ENCODE measurements at regions not wholly inside any gene's neighbourhood (a gene's known extent, or its start where the extent isn't known, plus 50 kb on each side); places are given as distances from the start of the nearest gene placed in this dataset.

GRCh38 chr6:169971081-169971861 lies 219.8 kb downstream of the ERMARD start:
- Mint-ChIP-seq H3K27ac (ENCODE audit: unreplicated experiment) (no peak overlapping the region), H3K36me3 (ENCODE audit: insufficient read depth, unreplicated experiment) (no peaks in the 10 kb centered on the region), H3K9me3 (ENCODE audit: low read depth, unreplicated experiment) (no peaks in the 10 kb centered on the region), H3K27me3 (ENCODE audit: unreplicated experiment) (peaks cover 64% of the 10 kb centered on the region), H3K4me3 (ENCODE audit: low read depth, unreplicated experiment) (no peak overlapping the region), H3K4me1 (ENCODE audit: low read depth, unreplicated experiment) (no peaks in the 10 kb centered on the region)
- no peak for TF ChIP-seq CTCF (IDR thresholded peaks at IDR 0.05; ENCODE audit: unreplicated experiment)
- no TSS peak for BruUV-seq (replicated peaks)
- no peak for DNase-seq
- intact Hi-C loops (cut with micrococcal nuclease; ENCODE audit: unreplicated experiment) = loop anchor here (5.0 kb wide), 1 partner anchor 441 kb away; no protein-coding TSS in a partner anchor
- CTCF ChIA-PET = no interaction called here

DNA sequence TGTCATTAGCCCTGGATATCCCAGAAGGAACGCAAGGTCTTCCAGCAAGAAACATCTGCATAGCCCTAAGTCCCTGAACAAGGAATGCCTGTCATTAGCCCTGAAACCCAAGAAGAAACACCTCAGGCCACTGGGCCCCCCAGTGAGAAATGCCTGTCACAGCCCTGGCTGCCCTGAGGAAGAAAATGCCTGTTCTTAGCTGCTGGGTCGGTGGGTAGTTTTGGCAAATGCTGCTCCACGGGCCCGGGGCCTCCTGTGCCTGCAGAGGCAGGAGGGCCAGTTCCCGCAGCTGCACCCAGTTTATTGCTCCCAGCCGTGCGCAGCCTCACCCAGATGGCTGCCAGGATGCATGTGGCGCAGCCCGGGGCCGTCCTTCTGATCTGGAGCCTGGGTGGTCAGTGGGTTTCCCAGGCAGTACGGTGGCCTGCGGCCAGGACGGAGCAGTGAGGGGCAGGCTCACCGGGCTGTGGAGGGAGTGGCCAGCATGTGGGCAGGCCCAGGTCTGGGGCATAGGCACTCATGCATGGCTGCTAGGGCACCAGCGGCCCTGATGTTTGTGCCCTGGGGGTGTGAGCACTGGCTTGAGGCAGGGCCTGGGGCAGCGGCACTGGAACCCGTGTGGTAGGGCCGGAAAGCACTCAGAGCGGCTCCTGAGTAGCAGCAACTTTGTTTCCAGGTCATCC lies 219.0 kb downstream of the ERMARD start:
- Mint-ChIP-seq H3K4me3 (ENCODE audit: low read depth, unreplicated experiment) (no peak overlapping the region), H3K27ac (ENCODE audit: unreplicated experiment) (no peak overlapping the region), H3K4me1 (ENCODE audit: low read depth, unreplicated experiment) (no peaks in the 10 kb centered on the region), H3K27me3 (ENCODE audit: unreplicated experiment) (peaks cover 68% of the 10 kb centered on the region), H3K9me3 (ENCODE audit: low read depth, unreplicated experiment) (no peaks in the 10 kb centered on the region), H3K36me3 (ENCODE audit: insufficient read depth, unreplicated experiment) (no peaks in the 10 kb centered on the region)
- intact Hi-C loops (cut with micrococcal nuclease; ENCODE audit: unreplicated experiment) = loop anchor here (5.0 kb wide), 1 partner anchor 442 kb away; no protein-coding TSS in a partner anchor
- CTCF ChIA-PET = no interaction called here
- no TSS peak for BruUV-seq (replicated peaks)
- DNase-seq = no peak
- TF ChIP-seq CTCF (IDR thresholded peaks at IDR 0.05; ENCODE audit: unreplicated experiment) = no peak

- Mint-ChIP-seq H3K4me1 (ENCODE audit: low read depth, unreplicated experiment) (no peaks in the 10 kb centered on the region), H3K36me3 (ENCODE audit: insufficient read depth, unreplicated experiment) (peaks cover 5% of the 10 kb centered on the region), H3K27me3 (ENCODE audit: unreplicated experiment) (peaks cover 68% of the 10 kb centered on the region), H3K27ac (ENCODE audit: unreplicated experiment) (no peak overlapping the region), H3K4me3 (ENCODE audit: low read depth, unreplicated experiment) (no peak overlapping the region), H3K9me3 (ENCODE audit: low read depth, unreplicated experiment) (no peaks in the 10 kb centered on the region)
- BruUV-seq (replicated peaks) = no TSS peak
- DNase-seq = no peak
- intact Hi-C loops (cut with micrococcal nuclease; ENCODE audit: unreplicated experiment) = loop anchor here (5.0 kb wide), 1 partner anchor 443 kb away; no protein-coding TSS in a partner anchor
- TF ChIP-seq CTCF (IDR thresholded peaks at IDR 0.05; ENCODE audit: unreplicated experiment) = no peak
- CTCF ChIA-PET = no interaction called here
Observed at GRCh38 chr6:169969372-169970099, 218.1 kb downstream of the ERMARD start.

DNA sequence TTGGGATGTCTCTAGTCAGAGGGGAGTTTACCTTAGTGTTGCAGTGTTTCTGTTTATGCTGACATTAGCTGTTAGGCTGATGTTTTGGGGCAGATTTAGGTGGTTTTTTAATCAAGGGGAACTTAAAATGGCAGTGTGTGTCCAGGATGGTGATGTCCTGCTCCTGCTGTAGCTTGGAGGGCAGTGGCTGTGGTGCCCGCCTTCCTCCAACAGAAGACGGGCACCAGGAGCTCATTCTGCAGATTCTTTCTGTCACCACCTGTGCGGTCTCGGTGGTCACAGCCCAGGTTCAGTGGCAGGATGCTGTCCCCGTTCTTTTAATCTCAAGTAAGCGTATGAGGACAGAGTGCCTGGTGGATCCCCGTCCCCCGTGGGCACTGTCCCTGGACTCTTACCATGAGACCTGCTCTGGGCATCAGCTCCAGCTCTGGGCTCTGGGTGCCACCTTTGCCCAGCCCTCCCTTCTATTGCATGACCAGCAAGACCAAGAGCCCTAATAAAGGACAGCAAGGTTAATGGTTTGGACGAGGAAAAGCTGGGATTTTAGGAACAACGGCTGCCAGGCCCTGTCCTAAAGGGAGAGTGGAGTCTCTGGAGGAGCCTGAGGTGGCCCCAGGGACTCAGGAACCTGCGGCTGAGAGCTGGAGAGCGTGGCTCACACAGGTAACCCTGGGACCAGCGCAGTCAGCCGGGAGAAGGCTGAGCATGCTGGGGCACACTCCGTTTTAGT lies 217.3 kb downstream of the ERMARD start:
- H3K27me3 Mint-ChIP-seq (ENCODE audit: unreplicated experiment) = peaks cover 65% of the 10 kb centered on the region
- no peak for DNase-seq
- no peak for TF ChIP-seq CTCF (IDR thresholded peaks at IDR 0.05; ENCODE audit: unreplicated experiment)
- no peak overlapping the region for H3K27ac Mint-ChIP-seq (ENCODE audit: unreplicated experiment)
- intact Hi-C loops (cut with micrococcal nuclease; ENCODE audit: unreplicated experiment) = no loop called here
- H3K9me3 Mint-ChIP-seq (ENCODE audit: low read depth, unreplicated experiment) = no peaks in the 10 kb centered on the region
- H3K36me3 Mint-ChIP-seq (ENCODE audit: insufficient read depth, unreplicated experiment) = peaks cover 5% of the 10 kb centered on the region
- no peaks in the 10 kb centered on the region for H3K4me1 Mint-ChIP-seq (ENCODE audit: low read depth, unreplicated experiment)
- BruUV-seq (replicated peaks) = no TSS peak
- no peak overlapping the region for H3K4me3 Mint-ChIP-seq (ENCODE audit: low read depth, unreplicated experiment)
- CTCF ChIA-PET = interaction anchor here (0.6 kb wide), 1 partner anchor 311 kb away, joined by 3 read pairs; no protein-coding TSS in a partner anchor
